ENCODE measurements at regions not wholly inside any gene's neighbourhood (a gene's known extent, or its start where the extent isn't known, plus 50 kb on each side); places are given as distances from the start of the nearest gene placed in this dataset.

GRCh38 chr4:178142724-178143123 is 700.5 kb upstream of the AGA start:
- TF ChIP-seq EZH2 (optimal IDR thresholded peaks at IDR 0.05; ENCODE audit: low read depth, low read length): no peak
- TF ChIP-seq CTCF (IDR thresholded peaks at IDR 0.05; ENCODE audit: low read length): no peak

Measured in MM.1S (cell line).